ENCODE measurements at regions not wholly inside any gene's neighbourhood (a gene's known extent, or its start where the extent isn't known, plus 50 kb on each side); places are given as distances from the start of the nearest gene placed in this dataset.

DNA sequence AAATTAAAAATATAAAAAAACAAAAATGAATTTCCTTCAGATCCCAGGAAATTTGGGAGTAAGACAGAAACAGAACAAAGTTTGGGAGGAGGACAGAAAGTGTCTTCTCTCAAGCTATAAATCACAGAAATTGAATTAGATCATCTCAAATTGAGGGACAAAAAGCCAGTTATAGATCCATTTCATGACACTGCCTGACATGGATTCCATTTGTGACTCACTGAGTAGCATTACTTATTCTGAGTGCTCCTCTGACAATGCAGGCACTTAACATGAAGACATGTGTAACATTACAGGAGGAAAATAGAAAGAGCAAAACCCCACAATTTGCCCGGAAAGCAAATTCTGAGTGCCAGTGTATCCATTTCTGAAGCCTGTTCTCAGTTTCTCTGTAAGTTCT, 63.9 kb upstream of the CREB1 start:
- DNase-seq = no peak

- DNase-seq = no peak
Measured at GRCh38 chr2:207467716-207468347, 61.9 kb upstream of the CREB1 start.

DNA sequence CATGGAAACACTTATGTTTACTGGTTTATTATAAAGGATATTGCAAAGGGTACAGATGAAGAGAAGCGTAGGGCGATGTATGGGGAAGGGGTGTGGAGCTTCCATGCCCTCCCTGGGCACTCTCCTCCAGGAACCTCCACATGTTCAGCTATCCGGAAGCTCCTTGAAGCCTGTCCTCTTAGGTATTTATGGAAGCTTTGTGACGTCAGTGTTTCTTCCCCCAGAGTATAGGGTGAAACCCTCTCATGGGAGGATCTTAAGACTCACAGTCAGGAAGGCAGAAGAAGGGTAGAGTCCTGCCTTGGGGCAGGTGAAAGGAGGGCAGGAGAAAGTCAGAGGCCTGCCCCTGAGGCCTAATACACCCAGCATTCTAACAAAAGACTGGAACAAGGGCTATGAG, 61.3 kb upstream of the CREB1 start:
- no peak for DNase-seq

- peak; percentile 84 to 92 for DNase-seq
Measured at GRCh38 chr2:207469451-207469850, 60.3 kb upstream of the CREB1 start.

DNA sequence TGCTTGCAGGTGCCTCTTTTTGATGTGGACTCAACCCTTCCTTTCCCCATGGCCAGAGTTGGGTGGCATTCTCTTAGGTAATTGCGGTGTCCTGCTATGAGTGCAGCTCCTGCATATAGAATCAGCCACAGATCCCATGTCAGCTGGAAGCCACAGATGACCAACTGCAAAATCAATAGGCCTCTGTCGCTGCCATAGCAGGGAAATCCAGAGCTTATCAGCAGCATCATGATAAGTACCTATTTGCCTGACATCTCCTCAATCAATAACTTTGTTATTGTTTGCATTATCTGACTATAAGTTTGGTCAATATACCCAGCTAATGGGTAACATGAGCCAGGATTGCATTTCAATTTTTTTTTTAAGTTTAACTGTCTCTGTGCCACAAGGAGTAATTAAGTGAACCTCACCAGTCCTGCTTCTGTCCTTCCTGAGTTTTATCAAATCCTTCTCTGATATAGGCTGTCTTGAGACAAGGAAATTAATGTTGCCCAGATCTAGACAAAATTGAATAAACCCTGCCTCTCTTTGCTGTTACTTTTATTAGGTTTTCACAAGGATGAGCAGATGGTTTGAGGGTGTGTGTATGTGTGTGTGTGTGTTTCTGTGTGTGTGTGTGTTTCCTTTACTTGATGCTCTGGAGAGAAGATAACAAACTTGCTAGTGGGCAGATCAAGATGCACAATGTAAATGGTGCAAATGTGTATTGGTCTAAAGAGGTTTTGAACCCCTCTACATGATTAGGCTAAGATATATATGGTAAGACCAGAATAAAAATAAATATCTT, 59.6 kb upstream of the CREB1 start:
- no peak for DNase-seq

- no peak for DNase-seq
Measured at GRCh38 chr2:207471261-207471660, 58.5 kb upstream of the CREB1 start.

GRCh38 chr2:207472343-207473048, 57.3 kb upstream of the CREB1 start:
- DNase-seq = no peak

DNA sequence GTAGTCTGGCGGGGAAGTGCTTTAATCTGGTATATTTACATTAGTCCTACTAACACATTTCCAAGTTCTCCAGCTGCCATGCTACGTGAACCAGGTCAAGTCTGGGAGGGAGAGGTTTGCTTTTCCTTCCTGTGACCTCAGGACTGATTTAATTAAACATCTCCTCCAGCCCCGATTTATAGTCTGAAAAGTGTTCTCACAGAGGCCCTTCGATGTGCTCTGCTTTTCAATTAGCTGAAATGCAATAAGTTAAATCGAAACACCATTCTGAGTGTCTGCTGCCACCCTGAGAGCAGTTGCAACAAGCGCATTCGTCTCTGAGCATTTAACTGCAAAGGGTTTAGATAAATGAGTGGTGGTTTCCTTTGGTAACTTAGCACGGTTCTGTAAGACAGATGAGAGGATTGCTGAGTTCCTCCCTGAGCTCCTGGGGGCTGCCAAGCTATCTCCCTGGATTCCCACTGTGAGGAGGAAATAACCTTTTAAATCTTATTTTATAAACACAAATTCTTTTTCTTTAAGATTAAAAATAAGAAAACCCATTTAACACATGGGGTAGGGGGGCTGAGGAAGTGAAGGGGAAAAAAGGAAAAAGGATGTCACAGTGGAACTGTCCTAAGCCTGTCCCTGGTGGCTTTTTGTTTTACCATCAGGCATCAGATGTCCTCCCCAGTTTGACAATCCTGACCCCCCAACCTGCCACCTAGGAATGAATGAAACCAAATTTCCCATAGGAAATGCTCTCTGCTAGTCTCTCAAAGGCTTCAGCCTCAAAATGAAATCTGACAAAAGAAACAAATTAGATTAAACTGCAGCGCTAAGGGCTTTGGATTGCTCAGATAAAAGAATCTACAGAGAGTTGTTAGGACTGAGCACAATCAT, 56.5 kb upstream of the CREB1 start:
- peak; percentile 76 to 92 for DNase-seq

GRCh38 chr2:207473931-207474235, 55.9 kb upstream of the CREB1 start:
- no peak for DNase-seq

DNA sequence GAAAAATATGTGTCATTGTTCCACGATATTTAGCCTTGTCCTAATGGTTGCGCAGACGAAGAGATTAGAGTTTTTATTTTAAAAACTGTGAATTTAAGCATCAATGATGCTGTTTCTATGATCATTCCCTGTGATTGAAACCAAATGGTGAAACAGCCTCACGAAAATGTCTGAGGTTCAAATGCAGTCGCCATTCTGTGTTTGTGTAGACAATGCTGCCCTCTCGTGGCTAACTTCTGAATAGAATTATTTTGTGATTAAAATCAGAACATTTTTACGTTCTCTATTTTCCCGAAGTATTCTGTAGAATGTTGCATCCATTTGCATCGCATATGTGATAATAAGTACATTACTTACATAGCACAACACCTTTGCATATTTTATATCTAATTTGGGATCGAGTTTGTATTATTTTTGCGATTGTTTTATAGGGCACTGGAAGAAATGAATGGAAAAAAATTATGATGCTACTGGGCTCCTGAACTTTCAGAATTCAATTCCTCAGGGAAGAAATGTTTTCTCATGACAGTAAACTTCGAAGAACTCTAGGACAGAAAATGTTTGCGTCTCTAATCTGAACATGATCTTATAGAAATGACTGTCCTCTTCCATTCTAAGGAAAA, 54.8 kb upstream of the CREB1 start:
- peak; percentile 50 to 56 for DNase-seq

DNA sequence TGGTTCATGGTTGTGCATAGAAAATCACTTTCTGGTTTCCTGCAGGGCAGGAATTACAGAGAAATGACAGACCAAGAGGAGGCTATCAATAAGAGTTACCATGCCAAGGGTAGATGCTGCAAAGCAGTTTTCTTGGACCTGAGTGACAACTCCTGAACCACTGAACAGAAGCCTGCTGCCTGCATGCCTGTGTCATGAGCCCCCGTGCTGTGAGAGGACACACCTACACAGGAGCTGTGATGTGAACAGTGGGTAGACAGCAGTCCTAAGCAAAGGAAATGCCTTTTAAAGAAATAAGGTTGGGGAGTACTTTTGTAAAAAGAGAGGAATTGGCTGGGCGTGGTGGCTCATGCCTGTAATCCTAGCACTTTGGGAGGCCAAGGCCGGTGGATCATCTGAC, 54.2 kb upstream of the CREB1 start:
- DNase-seq = no peak

GRCh38 chr2:207477896-207478295, 51.9 kb upstream of the CREB1 start:
- no peak for DNase-seq

GRCh38 chr2:207478572-207478971, 51.2 kb upstream of the CREB1 start:
- no peak for DNase-seq

GRCh38 chr2:207479198-207479785, 50.5 kb upstream of the CREB1 start:
- no peak for DNase-seq
